GM19023 (cell line): ENCODE measurements at regions not wholly inside any gene's neighbourhood (a gene's known extent, or its start where the extent isn't known, plus 50 kb on each side); places are given as distances from the start of the nearest gene placed in this dataset.
"Not testable (repeated sequence)": the region's sequence is repeated elsewhere in the genome, so short reads cannot be mapped to it uniquely, and the experiment has no call there.

Experiments used
- ATAC-seq: cut with Tn5 transposase; IDR thresholded peaks from one replicate; pipeline ENCODE4 v1.9.1; 2021; ENCODE audit warnings: mild to moderate bottlenecking, moderate library complexity; ENCODE audit not compliant: unreplicated experiment

DNA sequence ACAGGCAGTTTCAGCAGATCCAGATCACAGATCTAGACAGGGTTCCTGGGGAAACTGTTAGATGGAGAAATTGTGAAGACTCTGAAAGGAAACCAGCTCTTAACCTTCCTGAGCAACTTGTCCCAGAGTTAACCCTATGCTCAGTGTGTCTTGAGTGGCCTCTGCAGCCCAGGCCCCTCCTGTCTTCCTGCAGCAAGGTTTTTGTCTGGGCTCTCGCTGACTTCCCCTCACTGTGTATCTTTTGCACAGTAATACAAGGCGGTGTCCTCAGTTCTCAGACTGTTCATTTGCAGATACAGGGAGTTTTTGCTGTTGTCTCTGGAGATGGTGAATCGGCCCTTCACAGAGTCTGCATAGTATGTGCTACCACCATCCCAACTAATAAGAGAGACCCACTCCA lies 943.6 kb downstream of the TMEM121 start:
- ATAC-seq = not testable (repeated sequence)

DNA sequence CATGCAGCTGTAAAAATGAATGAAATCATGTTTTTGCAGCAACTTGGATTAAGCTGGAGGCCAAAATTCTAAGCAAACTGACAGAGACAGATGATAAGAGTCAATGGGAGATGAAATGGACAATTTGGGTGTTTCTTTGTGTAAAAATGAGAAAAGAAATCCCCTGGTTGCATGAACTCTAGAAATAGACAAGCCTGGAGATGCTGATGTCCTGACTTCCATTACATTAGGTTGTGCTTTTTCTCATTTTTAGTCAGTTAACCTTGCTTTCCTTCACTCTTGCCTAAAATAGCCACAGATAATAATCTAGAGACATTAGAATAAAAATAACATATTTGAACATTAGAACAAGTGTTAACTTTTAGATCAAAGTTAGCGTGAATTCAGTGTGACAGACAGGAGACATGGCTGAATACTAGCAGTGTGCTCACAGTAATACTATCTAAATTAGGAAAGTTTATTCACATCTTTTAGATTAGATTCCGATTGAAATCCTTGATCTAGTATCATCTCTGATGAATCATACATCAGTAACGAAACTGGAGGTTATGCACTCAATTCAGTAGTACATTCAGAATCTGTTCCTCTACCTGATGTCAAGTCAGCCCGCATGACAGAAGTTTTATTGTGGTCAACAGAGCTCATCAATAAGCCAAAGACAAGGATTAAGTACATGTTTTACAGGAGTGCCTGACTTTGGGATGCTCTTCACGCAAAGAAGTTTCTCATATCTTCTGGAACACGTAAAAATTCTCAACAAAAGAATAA lies 948.1 kb downstream of the TMEM121 start:
- not testable (repeated sequence) for ATAC-seq

DNA sequence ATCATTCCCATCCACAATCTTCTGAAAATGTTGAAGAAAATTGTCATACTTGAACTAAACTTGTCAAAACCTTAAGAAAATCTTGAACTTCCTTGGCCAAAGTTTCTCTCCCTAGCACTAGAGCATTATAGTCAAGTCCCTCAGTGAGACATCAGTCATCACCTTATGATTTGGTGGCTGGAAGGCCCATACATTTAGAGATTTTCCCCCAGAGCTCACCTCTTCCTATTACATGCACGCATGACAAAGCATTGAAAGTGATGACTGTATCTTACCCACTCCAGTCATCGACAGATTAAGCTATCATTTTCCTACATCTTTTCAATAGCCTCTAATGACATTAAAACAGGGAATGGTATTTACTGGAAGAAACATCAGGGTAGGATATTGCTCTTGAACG lies 948.8 kb downstream of the TMEM121 start:
- not testable (repeated sequence) for ATAC-seq

DNA sequence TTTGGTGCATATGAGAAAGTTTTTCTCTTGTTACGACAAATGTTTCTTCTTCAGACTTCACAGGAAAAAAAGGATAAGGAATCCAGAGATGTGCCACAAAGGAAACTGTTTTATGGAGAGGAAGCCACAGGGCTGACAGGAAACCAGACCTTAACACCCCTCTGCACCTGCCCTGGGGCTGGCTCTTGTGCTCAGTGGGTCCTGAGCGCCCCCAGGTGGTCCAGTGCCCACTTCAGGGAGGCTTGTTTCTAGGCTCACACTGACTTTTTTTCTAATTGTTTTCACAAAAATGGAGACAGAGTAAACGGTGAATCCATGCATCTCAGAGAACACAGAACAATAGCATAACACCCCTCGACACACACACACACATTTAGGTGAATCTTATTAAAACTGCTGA lies 951.2 kb downstream of the TMEM121 start:
- ATAC-seq = not testable (repeated sequence)

DNA sequence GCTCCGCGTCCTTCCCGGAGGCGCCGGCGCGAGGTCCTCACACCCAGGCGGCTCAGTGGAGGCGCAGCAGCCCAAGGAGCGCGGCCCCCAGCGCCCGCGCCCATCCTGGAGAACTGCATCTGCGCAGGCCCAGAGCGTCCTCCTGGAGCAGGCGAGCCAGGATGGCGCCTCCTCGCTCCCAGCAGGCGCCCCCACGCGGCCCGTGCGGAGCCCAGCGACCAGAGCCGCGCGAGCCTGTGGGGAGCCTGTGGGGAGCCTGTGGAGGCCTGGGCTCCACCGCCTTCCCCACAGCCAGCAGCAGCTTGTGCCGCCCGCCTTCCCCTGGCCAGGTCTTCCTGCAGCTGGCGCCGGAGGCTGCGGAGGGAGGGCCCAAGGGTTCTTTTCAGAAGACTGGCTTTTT lies 953.9 kb downstream of the TMEM121 start:
- not testable (repeated sequence) for ATAC-seq

DNA sequence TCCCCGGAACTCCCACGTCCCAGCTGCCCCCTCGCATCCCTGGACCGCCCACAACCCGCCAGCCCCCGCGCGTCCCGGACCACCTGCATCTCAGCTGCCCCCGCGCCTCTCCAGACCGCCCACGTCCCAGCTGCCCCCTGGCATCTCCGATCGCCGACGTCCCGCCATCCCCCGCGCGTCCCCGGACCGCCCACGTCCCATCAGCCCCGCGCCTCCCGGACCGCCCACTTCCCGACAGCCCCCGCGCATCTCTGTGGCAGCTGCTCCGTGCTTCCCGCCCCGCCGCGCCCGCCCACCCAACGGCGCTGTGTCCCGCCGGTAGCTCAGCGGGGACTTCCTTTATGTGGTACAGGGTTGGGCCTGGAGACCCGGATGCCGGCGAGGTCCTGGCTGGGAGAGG lies 955.8 kb downstream of the TMEM121 start:
- not testable (repeated sequence) for ATAC-seq

DNA sequence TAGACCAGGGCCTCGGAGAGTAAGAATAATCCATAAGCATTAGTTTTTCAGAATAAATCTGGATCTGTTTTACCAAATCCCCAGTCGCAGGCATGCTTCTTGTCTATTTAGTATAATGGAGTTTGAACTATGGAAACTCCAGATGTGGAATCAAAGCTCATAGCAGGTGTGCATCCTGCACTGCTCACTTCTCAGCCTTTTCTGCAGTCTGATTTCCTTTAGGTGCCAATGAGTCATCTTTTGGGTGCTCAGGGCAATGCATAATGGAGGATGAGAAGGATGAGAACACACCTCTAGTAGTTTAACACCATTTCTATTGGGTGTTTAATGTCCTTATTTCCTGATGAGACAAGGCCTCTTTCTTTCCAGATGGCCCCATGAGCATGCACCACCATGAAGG lies 961.2 kb downstream of the TMEM121 start:
- no peak for ATAC-seq

DNA sequence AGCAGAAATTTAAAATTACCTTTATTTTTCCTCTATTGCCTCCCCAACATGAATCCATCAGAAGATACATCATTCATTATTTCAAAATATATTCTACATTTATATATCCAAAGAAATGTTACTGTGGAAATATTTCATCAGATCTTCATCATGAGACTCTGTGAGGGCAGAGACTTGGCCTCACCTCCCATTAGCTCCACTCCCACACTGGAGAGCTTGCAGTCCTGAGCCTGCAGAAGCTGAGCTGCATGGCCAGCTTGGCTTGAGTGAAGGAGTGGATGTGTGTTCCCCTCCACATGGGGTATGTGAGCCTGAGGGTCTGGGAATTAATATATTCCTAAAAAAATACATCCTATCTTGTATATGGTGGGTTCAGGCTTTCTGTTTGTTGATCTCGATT lies 961.9 kb downstream of the TMEM121 start:
- ATAC-seq = no peak

DNA sequence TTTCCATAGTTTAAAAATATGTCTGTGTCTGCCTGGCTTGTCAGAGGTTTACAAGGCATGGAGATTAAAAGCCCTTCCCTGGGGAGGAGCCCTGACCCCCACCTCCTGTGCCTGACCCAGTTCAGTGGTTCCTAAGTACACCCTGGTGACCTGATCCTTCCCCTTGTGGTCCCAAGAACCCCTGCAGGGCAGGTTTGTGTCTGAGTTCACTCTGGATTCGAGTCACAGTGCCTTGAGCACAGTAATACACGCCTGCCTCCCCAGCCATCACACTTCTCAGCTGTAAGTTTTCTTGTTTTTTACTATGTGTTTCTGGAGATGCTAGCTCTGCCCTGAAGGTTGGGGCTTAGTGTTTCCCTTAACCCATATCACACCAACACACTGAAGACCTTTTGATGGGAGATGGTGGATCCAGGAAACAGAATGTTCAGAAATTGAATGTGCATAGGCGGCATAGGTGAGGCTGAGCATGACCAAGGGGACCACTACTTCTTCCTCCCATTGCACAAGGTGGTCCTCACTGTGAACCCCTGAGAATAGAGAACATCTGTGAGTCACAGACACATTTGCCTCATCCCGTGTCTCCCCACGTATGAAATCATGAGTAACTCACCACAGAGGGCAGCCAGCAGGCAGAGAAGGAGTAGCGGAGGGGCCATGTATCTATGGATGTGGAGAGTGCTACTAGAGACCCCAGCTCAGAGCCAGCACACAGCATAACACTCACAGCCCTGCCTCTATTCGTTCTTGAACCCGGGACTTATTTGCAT lies 962.9 kb downstream of the TMEM121 start:
- ATAC-seq = no peak

DNA sequence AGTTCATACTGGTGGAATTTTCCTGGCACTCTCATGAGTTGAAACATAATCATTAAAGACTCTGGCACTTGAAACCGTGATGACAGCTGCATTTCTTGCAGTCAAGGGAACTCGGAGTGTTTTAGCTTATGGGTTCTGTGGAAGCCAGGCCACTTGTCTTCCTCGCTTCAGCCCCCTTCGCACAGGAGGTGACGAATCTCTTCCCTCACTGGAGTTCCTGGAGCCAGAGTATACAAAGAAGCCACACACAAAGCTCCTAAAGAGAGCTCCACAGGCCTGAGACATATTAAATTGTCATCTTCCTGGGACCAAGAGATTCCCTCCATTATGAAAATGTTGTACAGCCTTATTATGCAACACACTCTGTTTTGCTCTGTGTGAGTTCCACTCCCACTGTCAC lies 964.1 kb downstream of the TMEM121 start:
- no peak for ATAC-seq

DNA sequence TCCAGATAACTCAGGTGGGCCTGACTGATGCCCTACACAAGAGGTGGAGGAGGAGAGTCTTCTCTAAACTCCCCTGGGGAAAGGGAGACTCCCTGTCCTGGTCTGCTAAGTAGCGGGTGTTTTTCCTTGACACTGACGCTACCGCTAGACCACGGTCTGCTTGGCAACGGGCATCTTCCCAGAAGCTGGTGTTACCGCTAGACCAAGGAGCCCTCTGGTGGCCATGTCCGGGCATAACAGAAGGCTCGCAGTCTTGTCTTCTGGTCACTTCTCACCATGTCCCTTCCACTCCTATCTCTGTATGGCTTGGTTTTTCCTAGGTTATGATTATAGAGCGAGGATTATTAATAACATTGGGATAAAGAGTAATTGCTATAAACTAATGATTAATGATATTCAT lies 965.5 kb downstream of the TMEM121 start:
- no peak for ATAC-seq

DNA sequence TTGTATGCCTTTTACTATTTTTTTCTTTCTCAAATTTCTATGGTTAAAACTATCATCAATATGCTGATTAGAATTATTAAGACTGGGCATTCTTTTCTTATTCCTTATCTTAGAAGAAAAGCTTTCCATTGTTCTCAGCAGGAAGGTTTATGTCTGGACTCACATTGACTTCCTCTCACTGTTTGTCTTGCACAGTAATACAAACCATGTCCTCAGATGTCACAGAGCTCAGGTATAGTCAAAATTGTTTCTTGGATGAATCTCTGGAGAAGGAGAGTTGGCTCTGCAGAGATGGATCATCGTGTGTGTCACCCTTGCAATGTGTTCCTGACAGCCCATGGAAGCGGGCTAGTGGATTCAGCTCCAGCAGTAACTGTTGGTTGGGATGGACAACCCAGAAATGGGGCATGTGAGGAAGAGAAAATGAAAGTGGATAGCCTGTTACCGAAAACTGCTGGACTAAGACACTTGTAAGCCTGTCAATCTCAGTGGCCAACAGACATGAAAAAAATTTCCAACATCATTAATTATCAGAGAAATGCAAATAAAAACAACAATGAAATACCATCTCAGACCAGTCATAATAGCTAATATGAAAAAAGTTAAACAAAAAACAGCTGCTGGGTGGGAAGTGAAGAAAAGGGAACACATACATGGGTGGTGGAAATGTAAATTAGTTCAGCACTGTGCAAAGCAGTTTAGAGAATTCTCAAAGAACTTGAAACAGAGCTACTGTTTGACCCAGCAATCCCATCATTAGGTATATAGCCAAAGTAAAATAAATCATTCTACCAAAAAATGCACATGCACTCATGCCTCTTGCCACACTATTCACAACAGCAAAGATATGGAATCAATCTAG lies 967.8 kb downstream of the TMEM121 start:
- no peak for ATAC-seq

DNA sequence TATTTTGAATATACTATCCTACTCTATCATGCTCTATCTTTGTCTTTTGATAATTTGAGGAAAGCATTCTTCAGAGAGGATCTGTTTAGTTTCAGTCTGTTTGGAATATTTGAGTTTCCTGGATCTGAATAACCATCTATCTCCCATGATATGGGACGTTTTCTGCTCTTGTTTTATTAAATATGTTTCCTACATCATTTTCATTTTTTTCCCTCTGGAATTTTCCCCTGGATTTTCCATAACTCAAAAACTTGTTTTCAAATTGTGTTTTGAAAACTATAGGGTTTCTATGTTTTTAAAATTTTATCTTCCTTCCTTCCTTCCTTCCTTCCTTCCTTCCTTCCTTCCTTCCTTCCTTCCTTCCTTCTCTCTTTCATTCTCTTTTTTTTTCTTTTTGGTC lies 974.2 kb downstream of the TMEM121 start:
- ATAC-seq = no peak

DNA sequence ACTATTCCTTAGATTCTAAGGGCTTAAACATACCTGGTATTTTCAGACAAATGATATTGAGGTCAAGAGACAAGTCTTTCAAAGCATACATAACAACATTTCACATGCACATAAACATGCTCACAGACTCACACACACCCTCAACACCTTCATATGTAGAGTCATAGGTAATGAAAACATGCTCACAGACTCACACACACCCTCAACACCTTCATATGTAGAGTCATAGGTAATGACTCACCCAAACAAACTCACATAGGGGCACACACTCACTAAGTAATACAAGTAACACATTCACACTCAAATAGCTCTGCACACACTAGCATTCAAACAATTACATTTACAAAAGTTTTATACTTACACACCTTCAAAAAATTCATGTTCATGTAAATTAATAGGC lies 975.5 kb downstream of the TMEM121 start:
- ATAC-seq = no peak

DNA sequence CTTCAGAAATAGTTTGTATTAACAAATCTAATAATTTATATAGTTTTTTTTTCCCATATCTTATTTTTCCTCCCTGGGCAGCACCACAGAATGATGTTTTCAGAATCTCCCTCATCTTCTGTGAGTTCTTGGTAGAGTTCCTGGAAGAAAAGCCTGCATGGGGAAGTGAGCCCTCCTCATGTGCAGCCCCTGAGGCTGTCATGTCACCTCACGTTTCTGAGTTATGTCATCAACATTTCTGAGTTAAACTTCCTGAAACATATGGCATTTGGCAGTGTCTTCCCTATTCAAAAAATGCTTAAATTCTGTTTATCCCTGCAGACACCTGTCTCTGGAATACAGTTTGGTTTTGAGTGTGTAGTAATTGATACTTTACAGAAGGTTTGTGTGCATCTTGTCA lies 979.0 kb downstream of the TMEM121 start:
- ATAC-seq = no peak

DNA sequence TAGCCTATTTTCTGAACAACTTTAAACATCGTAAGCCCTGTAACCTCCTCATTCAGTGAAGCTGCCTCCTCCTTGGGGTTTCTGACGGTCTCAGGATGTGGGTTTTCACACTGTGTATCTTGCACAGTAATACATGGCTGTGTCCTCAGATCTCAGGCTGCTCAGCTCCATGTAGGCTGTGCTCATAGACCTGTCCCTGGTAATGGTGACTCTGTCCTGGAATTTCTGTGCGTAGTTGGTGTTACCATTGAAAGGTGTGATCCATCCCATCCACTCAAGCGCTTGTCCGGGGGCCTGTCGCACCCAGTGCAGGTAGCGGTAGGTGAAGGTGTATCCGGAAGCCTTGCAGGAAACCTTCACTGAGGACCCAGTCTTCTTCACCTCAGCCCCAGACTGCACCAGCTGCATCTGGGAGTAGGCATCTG lies 980.5 kb downstream of the TMEM121 start:
- no peak for ATAC-seq

DNA sequence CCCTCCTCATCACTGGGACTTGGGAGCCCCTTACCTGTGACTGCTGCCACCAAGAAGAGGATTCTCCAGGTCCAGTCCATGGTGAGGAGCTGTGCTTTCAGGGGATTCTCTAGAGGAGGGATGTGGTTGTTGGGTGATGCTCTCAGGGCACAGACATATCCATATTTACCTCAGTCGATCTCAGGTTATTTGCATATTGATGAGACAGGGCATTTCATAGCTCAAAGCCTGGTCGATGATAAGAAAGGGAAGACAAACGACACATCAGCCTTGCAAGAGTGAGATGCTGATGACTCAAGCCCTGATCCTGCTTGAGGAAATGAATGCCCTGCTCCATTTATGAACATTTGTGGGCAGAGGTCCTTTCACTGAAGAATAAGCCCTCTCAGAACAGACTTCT lies 981.0 kb downstream of the TMEM121 start:
- no peak for ATAC-seq

DNA sequence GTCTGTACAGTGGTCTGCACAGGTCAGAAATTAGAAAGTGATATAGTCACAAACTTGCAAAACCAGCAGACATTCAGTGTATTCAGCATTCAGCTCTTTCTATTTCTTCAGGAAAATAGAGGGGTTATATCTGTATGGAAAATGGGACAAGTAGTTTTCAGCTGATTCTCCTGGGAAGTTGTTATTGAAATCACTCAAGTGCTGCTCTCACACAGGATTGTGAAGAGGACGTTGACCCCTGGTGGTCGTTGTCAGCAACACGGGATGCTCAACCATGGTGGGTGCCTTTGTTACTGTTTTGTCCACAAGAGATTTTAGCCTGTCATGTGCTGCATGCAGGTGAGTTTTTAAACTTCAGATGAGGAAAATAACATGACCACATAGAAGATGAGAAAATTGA lies 981.8 kb downstream of the TMEM121 start:
- no peak for ATAC-seq

DNA sequence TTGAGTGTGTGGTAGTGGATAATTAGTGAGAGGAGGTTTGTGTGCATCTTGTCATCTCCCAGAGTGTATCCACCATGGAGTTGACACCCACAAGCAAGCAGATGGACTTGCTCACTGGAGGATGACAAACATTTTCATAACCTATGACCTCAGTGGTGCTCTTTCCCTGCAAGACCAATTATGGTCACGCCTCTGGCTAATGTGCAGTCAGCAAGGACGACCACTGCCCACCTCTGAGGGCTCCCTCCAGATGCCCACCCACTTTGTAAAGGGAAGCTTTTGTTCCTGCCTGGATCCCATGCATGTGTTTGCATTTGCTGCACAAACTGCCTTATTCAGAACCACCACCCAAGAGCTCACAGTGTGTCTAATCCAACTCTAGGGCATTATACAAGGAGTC lies 982.8 kb downstream of the TMEM121 start:
- ATAC-seq = no peak

DNA sequence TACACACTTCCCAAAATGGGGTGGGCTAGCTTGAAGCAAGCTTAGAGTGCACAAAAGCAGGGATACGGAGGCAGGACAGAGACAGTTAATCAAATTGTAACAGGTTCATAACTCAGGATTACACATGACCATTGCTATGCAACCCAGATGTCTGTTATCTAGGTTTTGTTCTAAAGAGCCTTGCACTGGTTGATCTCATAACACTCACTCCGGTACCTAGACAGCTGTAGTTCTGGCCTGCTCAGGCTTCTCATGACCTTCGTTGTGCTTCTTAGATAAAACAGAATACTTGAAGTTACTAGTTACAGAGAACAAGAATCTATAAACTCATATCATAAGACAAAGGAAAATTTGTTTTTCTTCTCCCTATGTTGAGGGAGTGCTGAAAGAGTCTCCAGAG lies 983.4 kb downstream of the TMEM121 start:
- no peak for ATAC-seq

DNA sequence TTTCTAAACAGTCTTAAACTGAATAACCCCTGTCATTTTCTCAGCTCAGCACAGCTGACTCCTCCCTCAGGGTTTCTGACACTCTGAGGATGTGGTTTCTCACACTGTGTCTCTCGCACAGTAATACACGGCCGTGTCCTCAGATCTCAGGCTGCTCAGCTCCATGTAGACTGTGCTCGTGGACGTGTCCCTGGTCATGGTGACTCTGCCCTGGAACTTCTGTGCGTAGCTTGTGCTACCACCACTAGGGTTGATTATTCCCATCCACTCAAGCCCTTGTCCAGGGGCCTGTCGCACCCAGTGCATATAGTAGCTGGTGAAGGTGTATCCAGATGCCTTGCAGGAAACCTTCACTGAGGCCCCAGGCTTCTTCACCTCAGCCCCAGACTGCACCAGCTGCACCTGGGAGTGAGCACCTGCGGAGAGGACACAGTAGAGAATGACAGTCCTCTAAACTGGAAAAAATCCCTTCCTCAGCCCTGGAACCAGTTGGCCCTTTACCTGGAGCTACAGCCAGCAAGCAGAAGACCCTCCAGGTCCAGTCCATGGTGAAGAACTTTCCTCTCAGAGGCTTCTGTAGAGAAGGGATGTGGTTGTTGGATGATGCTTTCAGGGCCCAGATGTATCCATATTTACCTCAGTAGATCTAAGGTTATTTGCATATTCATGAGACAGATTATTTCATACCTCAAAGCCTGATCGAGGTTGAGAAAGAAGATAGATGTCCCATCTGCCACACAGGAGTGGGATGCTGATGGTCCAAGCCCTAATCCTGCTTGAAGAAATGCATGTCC lies 984.8 kb downstream of the TMEM121 start:
- ATAC-seq = no peak
